SHP77 (cell line): ENCODE measurements at regions not wholly inside any gene's neighbourhood (a gene's known extent, or its start where the extent isn't known, plus 50 kb on each side); places are given as distances from the start of the nearest gene placed in this dataset.

Experiments used
- DNase-seq, 2 experiments: peaks; one replicate each; lab custom pipeline; 2025; lab: John Stamatoyannopoulos, UW

GRCh38 chr2:64221935-64222334 is 77.7 kb upstream of the PELI1 start:
- DNase-seq, result no peak

GRCh38 chr2:64222351-64222750 is 78.1 kb upstream of the PELI1 start:
- no peak for DNase-seq

DNA sequence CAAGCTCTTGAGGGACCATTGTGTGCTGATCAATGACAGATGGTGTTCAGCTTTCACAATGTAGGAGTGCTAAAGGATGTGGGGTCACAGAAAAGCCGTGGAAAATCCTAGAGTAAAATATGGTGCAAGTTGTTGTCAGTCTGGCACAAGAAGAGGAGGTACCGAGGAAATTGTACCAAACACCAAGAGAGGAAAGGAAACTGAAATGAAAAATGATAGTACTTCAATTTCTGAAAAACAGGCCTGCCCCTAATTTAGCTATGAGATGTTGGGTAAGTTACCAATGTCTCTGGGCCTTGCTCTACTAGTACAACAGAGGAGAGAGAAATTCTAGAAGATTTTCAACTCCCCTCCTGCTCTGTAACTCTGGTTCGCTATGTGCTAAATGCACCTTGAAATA is 78.8 kb upstream of the PELI1 start:
- no peak for DNase-seq

DNA sequence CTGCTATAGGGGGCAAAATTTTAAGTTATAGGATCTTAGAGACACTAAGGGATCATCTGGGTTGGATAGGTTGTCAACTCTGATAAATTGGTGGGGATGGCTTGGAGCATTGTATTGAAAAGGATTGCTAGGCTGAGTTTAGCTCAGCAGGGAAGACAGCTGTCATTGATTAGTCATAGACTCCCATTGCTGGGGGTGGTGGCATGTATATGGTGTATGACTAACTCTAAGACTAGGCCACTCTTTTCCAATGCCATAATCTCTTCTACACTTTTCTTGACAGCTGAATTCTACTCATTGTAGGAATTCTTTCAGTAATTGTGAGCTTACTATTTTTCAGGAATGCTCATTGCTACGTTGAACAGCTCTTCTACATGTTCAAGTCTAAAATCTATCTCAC is 81.3 kb upstream of the PELI1 start:
- no peak for DNase-seq

- DNase-seq, result no peak
Measured at GRCh38 chr2:64226611-64227010, 82.4 kb upstream of the PELI1 start.

DNA sequence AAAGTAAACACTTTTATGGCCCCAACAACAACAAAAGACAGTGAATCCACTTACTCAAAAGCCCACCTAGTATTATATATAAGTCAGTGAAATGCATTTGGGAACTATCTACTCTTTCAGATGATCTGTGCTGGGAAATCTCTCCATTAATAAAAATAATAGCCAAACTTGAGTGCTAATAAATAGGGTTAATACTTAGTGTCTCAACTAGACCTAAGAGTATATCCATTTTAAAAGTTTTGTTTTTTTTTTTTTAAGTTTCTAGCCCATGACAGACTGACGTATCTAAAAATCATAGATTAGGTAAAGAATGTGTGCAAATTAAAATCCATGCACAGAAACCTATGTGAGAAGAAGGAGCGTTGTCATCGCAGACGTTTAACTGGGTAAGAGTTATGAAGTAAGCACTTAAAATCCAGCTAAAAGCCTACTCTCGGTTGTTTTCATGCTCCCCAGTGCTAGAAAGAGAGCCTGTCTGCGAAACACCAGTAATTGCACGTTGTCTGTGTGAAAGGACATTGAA is 83.4 kb upstream of the PELI1 start:
- no peak for DNase-seq

DNA sequence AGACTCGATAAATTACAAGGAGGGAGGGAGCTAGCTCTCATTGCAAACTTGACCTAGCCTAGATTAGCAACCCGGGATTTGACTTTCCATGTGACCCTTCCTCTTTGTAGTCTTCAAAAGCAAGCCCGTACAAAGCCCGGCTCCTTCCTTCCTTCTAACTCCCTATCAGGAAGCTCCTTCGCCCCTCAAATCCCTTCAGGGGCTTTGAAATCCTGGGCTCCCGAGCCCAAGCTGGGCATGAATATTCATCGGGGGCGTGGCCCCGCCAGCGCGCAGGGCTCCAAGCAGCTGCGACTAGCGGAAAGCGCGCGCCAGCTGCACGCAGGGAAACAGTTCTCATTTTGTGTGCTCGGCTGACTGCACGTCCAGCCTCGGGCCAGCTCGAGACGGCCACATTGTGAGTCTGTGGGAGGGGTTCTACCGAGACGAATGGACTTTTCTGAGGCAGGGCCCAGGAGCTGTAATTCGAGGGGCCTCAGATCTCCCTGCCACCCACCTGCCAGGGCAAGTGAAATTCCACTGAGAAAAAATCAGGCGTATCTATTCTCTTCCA is 84.0 kb upstream of the PELI1 start:
- DNase-seq, result peak; percentile 88 to 95

GRCh38 chr2:64228918-64229317 is 84.7 kb upstream of the PELI1 start:
- no peak for DNase-seq

DNA sequence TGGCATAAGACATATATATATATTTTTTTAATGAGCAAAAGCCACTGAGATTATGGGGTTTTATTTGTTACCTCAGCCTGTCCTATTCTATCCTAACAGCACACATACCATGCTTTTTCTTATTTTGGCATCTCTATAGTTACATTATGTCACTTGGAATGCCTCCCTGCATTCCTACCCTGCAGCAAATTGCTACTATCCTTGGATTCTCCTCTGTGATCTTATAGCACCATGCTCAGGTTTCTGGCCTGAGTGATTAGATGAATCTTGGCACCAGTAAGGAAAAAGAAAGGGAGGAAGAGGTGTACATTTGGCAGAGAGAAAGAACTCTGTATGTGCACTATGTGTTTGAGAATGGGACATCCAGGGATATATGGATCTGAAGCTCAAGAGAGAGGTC is 86.3 kb upstream of the PELI1 start:
- DNase-seq, result no peak

GRCh38 chr2:64232266-64232665 is 88.0 kb upstream of the PELI1 start:
- no peak for DNase-seq

DNA sequence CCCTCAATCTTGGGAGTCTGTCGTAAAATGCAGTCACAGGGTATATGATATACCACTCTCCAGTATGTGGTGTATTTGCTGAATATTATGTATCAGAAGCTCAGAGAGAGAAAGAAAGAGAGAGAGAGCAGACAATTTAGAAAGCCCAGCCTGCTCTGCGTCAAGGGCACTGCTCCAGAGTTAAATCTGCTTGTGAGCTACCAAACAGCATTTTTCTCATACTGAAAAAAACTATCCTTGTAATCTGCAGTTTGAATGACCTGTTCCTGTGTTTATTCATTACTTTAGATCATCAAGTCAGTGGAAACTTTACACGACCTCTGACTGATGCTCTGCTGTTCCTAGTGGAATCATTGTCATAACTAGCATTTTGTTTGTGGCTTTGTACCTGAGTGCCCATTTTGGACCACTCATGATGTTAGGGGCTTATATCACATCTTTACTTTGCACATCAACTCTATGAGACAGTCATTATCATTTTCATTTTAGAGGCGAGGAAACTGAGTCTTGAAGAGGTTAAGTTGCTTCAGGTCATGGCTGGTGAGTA is 89.2 kb upstream of the PELI1 start:
- no peak for DNase-seq

DNA sequence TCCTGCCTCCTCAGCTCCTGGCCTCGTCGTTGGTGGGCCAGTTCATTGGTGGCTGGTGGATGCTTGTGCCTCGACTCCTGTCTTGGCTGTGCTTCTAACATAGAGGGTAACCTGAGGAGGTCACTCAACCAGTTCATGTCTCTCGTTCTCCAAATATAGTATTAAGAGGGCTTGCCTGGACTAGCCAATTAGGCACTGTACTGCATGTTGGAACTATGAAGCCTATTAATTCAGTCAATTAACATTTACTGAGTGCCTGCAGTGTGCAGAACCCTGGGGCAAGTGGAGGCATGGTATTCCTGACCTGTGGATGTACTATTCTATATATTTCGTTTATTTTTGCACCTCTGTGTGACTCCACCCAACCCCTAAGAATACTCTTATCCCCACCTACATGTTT is 89.9 kb upstream of the PELI1 start:
- DNase-seq, result no peak

GRCh38 chr2:64234785-64235184 is 90.6 kb upstream of the PELI1 start:
- DNase-seq, result no peak

- DNase-seq, result no peak
Measured at GRCh38 chr2:64237266-64237665, 93.0 kb upstream of the PELI1 start.

GRCh38 chr2:64238799-64239198 is 94.6 kb upstream of the PELI1 start:
- DNase-seq, result no peak

GRCh38 chr2:64243081-64244036 is 99.1 kb upstream of the PELI1 start:
- DNase-seq, result no peak

GRCh38 chr2:64244037-64244416 is 99.8 kb upstream of the PELI1 start:
- no peak for DNase-seq

- no peak for DNase-seq
Measured at GRCh38 chr2:64245631-64246030, 101.4 kb upstream of the PELI1 start.

DNA sequence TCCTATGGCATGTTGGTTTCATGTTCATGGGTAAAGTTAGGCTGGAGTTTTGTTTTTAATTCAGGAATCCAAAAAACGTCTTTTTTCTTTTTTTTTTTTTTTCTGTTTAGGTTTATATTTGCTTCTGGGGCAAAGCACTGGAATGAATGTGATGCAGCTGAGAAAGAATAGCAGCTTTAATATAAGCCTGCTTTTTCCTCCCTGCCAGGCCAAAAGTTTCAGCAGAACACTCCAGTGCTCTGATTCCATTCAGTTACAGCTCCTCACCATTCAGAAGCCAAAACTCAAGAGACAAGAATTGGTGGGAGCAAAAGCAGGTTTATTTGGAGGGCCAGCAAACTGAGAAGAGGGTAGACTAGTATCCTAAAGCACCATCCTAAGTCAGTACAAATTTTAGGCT is 102.7 kb upstream of the PELI1 start:
- DNase-seq, result no peak

GRCh38 chr2:64249426-64249825 is 105.2 kb upstream of the PELI1 start:
- no peak for DNase-seq

DNA sequence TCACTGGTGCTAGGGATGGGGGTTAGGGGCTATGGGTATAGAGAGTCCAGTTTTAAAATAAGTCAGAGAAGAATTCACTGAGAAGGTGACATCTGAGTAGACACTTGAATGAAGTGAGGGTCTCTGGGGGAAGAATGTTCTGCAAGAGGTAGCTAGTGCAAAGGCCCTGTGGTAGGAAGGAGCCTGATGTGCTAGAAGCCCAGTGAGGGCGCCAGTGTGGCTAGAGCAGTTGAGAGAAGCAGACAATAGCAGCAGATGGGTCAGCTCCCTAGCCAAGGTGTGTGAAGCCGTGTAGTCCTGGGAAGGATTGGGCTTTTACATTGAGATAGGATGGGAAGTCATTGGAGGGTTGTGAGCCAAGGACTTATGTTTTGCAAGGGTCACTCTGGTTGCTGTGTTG is 105.8 kb upstream of the PELI1 start:
- no peak for DNase-seq

DNA sequence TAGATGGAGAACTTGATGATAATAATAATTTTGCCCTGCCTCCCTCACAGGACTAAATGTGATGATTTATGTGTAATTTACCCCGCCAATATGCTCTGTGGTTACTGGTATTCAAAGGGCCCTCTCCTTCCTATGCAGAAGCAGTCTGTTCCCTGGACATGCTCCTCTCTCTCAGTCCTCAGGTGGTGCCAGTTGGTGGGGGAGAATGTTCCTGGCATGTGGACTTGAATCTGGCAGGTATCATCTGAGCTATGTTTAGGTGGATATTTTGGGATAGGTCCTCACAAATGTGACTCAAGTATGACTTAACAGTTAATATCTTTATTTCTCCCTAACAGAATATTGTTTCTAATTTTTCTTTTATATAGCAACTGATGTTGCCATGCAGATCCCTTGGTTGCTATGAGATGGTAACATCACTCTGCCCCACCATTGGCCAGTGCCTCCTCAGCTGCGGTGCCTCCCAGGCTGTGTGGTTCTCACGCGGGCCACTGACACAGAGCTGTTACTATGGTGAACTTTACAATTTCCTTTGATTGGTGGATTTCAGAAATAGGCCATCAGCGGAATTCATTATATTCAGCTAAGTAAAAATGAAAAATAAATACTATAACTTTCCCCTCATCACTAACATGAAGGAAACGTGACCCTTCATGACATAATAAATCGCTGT is 106.7 kb upstream of the PELI1 start:
- no peak for DNase-seq
